Pulmonary artery endothelial cell (primary cell): ENCODE measurements at regions not wholly inside any gene's neighbourhood (a gene's known extent, or its start where the extent isn't known, plus 50 kb on each side); places are given as distances from the start of the nearest gene placed in this dataset.

ENCODE experiments used
- DNase-seq: peaks from one replicate; pipeline ENCODE4 v3.0.0-alpha.2; 2011; ENCODE audit warnings: low read depth, low spot score

DNA sequence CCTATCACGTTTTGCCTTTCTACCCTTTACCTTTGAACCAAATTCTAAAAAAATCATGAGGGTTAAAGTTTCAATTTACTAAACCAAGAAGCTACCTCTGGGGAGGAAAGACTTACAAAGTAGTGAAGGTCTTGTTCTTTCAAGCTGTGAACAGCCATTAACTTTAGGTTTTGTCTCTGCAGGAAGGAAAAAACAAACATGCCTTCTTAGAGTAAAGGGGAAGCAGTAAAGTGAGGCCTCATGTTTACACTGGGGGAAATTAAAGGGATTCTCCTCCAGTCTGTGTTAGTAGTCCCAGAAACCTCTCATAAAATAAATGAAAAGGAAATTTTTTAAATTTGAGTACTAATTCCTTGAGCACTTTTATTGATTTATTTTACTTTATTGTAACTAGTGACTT, 780.2 kb upstream of the ADGRL2 start:
- DNase-seq, result no peak

DNA sequence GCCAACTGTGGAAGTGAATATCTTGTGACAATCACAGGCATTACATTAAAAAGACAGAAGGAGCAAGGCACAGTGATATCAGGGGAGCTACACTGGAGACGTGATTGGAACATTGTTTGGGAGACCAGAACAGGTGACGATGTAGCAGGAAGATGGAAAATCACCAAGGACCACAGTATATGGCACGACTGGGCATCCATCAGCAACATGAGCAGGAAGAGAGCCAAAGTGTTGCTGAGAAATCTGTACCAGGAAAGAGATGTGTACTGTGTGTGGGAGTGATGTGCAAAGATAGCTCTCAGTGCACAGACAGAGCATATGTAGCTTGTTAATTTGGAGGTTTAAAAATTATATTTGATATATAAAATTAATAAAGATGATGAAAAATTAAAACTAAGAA, 790.6 kb upstream of the ADGRL2 start:
- DNase-seq, result no peak

DNA sequence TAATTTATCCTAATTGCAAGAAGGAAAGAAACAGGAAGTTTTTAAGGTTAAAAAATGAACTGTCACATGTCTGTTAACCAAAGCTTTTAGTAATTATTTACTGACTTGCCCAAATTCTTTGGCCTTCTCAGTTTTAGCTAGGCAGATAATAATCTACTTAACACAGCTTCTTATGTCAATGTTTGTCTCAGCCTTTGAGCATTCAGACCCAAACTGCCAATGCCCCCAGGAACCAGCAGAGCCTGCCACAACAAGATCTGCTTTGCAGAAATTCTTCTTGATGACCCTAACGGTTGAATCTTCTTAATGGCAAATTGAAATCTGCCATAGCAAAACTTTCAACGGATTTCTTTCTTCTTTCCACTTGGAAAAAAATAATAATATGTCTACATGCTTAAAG, 792.4 kb upstream of the ADGRL2 start:
- DNase-seq, result no peak

DNA sequence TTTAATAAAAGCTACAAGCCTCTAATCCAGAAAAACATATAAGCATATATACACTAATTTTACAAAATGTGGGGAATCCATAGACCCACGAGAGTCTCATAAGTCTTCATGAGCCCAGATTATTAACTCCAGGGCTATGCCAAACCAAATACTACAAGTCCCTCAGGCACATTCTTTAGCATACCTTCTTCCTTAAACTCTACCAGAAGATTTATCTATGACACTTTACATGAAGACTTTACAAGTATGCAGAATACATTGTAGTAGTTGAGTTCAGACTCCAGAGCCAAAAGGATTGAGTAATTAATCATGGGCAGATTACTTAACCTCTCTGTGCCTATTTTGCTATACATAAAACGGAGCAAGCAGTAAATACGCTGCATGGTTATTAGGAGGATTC, 793.7 kb upstream of the ADGRL2 start:
- DNase-seq, result no peak

DNA sequence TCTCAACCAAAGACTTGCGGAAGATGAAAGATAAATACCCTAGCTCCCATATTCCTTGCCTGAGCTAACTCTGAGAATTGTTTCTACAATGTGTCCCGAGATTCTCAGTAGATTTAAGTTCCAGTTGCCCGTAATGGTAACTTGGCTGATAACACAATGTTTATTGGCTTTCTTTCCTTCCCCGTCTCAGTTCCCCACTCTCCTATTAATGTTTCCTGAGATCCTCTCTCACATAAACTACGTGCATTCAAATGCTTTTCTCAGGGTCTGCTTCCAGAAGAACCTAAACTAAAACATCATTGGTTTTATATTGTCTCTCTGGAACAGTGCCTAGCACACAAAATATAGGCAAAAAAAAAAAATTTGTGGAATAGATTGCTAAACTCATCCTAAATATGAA, 794.2 kb upstream of the ADGRL2 start:
- no peak for DNase-seq

DNA sequence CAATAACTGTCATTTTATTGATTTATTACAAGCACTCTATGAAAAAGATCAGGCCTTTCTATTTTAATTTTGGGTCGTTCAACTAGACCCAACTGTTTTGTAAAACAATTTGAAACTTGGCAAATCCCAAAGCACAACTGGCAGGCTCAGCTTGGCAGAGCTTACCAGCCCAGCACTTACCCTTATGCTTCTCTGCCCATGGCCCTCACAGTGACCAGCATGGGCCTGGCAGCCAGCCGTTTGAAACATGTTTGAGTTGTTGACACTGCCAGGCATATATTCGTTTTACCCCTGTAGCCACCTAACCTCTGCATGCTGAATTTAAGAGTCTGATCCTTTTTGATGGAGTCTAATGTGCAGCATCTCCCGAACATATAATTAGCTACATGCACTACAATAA, 796.7 kb upstream of the ADGRL2 start:
- no peak for DNase-seq

DNA sequence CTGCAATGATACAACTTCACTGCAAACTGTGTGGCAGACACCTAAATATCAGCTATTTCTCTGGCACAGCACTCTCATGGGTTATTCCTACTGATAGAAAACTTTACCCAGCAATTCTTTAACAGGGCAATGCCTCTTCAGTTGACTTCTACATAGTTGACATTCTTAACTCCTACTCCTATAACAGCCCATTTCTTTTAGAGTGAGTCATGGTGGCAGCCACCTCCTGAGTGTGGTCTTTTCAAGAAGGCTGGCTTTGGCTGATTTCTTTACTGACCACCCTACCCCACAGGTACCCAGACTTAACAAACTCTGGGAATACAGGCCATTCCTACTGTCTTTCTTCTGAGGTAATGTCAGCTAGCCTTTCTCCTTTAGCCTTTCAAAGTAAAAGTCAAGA, 805.8 kb upstream of the ADGRL2 start:
- no peak for DNase-seq

DNA sequence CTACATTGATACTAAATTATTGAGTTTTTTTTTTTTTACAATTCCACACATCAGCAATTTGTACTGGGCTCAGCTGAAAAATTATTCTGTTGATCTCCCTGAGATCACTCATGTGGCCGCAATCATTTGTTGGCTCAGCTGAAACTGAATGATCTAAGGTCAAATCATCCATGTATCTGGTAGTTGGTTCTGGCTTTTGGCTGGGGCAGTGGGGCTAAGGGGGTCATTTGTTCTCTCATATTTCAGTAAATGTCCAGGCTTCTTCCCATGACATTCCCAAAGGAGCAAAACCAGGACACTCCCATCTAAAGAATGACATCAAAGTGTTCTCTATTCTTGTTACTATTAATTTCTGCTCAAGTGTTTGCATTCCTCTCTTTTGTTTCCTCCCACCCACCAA, 806.7 kb upstream of the ADGRL2 start:
- no peak for DNase-seq

DNA sequence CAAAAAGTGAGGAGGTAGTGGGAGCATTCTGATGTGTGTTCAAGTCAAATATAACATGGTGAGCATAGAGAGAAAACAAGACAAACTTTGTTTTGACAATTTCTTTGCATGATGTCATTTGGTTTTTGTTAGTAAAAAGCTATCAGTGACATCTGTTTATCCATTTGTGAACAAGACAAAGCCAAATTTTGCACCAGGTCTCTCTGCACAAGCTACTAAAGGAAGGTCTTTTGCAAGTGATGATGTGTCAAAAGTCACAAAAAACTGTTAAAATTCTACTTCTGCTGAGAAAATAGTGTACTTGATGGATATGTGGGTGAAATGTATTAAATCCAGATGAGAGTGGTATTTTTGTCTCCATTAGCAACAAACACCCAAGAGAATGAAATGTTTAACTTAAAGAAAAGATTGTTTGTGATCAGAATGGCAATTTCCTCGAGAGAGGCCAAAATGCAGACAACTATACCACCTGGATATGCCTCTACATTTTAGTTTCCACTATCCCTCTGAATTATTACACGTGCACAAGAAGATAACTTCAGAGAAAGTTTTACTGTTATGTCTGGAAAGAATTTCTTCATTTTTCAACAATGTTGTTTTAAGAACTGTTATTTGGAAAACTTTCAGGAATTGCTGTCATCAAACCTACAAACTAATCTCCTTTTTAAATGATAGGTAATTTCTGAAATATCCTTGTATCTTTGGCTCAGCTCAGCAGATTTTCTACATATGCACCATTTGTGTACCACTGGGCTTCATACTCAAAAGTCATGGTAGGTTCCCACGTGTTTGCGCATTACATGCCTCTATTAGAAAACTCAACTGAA, 807.4 kb upstream of the ADGRL2 start:
- no peak for DNase-seq

DNA sequence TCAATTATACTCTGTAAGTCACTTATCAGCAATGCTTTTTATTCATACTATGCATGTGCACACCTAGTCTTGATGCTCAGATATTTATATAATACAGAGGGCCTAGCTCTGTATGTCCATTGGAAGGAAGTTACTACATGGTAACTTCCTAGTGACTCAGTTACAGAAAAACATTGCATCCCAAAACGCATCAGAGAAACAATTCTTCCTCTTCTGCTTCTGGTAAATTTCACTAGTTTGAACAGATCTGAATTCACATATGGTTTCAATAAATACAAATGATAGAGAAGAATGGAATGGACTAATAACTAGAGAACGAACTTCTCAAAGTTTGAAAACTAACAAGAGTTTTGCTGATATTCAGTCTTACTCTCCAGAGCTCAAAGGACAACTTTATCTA, 811.3 kb upstream of the ADGRL2 start:
- DNase-seq, result no peak

DNA sequence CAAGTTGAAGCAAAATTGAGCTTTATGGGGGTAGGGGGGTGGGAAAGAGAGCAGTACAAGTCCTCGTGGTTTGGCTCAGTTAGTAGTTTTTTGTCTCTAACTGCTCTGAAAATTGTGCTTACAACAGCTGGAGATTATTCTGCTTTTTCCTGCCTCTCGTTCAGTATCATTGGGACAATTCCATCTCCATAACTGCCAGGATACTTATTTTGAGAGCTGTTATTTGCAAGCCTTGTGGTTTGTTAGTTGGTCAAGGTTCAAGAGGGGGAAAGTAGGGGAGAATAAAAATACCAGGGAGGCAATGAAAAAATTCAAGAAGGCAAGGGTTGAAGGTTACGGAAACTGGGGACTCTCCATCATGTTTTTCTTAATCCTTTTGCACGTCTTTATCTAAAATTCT, 811.8 kb upstream of the ADGRL2 start:
- no peak for DNase-seq

DNA sequence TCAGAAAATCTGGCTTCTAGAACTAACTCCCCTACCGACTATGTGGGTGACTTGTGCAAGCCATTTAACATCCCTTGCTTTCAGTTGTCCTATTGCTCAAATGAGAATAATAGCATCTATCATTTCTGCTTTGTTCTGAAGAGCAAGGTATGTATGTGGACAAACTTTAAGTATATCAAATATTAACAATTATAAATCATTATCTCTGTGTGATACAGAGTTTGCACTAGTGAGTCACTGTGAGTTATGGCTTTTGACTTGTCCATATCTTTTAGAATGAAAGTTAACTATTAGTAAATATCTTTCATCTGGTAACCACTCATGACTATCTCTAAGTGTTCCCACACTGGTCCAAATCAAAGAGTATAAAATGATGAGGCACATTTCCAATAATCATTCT, 812.9 kb upstream of the ADGRL2 start:
- DNase-seq, result no peak

DNA sequence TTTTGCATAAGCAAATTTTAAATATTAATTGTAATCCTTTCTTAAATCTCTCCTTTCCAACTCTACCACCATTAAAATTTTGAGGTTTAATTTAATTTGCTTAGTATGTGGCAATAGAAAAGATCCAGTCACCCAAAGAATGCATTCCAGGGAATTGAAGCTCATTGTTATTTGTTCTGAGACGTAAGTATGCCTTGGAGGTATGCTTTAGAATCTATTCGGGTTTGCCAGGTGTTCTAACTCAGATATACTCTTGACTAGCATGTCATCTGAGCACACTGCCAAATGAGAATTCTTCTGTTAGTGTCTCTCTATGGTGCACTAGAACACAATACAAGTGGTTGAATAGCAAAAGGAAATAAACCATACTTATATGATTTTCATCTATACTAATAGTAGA, 813.6 kb upstream of the ADGRL2 start:
- DNase-seq, result no peak

DNA sequence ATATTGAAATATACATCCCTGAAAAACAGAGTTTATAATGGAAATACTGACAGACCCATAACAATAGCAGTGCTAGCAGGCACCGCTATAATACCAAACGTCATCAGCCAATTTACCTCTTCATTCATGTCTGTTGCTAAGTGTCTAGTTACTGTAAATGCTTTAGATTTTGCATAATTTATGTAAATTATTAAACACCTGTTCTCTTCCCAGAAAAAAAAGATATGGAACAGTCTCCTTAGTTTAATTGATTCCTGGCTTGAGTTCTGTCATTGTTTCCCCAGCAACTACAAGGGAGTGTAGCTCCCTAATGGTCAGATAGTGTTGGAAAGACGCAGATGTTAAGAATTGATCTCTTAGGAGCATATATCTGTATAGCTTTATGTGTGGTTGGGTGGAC, 817.9 kb upstream of the ADGRL2 start:
- DNase-seq, result no peak

DNA sequence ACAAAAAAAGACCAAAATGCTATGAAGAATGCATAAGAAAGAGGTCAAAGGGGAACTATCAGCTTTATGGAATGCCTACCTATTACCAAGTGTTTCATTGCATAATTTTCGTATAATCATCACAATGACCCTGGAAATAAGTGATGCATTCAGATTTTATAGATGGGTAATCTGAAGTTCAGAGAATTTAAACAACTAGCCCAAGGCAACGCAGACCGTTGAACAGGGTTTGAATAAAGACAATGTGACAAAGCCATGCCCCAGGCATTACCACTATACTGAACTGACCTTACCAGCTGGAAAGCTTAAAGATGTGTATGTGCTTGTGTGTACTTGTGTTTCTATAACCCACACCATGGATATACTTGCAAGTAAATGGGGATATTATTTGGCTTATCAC, 827.6 kb upstream of the ADGRL2 start:
- no peak for DNase-seq

DNA sequence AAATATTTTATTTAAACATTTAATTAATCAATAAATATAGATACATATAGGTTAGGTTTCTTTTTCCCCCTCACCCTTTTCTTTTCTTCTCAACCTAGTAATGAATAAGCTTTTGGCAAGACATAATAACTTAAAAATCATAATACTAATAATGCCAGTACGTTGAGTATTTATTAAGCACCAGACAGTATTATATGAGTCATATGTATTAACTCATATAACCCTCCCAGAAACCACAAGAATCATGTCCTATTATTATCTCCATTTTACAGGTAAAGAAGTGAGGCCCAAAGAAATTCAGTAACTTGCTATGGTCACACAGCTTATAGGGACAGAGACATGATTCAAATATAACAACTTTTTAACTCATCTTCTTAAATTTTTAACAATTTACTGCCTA, 834.5 kb upstream of the ADGRL2 start:
- DNase-seq, result no peak

DNA sequence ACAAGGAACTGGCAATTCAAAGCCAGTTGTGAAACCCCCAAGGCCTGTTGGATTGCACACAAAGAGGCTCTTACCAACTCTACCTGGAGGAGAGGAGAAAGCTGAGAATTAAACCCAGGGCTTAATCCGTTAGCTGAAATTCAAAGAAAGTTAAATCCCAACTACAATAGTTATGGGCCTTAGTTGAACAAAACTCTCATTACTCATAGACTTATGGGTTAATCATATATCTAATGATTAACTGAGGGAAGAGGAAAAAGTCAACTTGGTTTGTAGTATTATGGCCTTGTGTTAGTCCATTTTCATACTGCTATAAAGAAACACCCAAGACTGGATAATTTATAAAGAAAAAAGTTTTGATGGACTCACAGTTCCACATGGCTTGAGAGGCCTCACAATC, 838.2 kb upstream of the ADGRL2 start:
- DNase-seq, result no peak

DNA sequence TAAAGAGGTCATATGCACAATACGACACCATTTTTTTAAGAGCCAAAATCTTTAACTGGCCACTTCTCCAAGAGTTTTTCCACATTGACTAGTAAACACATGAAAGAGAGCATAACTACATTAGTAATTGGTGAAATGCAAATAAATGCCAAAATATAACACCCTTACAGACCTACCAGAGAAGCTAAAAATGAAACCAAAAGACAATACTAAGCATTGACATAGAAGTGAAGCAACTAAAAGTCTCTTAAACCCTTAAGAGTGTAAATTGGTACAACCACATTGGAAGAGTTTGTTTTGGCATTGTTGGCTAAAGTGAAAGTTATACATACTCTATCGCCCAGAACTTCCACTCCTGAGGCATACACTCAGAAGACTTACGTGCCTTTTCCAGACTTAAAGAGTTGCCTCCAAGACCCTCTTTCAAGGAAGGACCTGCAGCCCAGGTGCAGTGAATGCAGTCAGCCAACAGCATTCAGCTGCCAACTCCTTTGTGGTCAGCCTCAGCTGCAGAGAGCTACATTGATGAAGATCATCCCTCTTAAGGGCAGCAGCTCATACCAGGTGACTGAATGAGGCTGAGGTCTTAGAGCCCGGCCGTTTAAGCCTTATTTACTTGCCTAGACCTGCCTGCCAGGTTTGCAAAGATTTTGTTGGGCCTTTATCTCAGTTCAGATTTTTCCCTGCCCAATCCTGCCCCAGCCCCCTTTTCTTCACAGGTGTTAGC, 839.1 kb upstream of the ADGRL2 start:
- DNase-seq, result no peak

DNA sequence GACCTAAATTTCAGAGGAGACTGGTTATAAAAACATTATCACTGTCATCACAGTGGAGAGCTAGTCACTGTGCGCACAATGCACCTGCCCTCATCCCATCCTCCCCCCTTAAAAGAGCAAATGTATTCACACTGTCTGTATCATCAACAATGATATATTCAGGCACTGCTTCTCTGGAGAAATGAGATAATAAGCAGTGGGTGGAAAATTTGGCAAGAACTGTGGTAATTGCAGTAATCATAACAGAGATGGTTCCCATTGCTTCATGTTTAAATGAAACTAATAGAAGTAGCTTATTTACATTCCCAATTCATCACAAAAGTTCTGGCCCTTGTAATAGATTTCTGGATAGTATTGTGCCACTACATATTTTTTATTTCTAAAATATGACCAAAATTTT, 867.4 kb upstream of the ADGRL2 start:
- no peak for DNase-seq

DNA sequence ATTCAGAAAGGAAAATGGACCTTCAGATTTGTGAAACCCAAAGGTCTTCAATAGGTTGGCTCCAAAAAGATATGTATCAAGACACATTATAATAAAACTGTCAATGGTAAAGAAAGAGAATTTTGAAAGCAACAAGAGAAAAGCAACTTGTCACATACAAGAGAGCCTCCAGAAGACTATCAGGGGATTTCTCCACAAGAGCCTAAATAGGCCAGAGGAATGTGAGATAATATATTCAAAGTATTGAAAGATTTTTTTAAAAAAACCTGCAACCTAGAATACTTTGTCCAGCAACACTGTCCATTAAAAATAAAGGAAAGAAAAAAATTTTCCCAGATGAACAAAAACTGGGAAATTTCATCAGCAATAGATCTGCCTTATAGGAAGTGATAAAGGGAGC, 869.6 kb upstream of the ADGRL2 start:
- DNase-seq, result no peak

DNA sequence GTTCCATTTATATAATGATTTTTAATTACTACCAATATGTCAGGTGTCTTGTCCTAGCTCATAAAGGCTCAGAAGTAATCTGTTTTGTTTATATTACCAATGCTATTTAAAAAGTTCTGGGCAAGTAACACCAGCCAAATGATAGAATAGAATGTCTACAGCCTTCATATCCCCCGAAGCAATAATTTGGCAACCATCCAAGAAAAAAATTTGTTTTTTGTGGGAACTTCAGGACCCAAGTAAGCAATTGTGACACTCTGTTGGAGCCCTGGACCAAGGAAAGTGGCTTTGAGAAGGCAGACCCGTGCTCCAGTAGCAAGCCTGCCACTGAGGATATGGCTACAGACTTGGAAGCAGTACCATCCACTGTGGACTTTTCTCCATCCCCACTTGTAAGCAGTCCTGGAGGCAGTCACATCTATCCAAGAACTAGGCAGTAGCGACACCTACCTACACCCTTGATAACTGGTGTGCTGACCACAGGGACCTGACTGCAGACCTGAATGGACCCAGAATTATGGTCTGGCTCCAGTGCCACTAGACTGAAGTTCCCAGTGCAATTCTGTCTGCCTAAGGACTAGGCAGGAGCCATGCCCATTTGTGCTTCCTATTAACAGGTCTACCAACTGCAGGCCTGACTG, 870.7 kb upstream of the ADGRL2 start:
- DNase-seq, result no peak

DNA sequence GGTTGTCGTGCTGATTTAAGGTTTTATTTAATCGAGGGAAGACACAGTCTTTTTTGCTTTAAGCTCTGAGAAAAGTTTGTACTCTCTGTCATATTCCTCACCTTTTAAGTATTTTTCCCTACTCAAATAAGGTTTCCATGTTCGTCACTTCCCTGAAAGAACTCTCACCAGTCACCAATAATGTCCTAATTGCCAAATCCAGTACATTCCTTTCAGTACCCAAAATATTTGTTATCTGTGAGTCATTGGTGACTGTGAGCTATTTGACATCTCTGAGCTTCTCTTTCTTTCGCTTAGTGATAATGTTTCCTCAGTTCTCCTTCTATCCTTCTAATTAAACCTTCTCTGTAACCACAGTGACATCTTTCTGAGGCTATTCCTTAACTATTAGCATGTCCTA, 874.2 kb upstream of the ADGRL2 start:
- no peak for DNase-seq
